Naive thymus-derived CD4-positive, alpha-beta T cell (primary cell): ENCODE measurements at regions not wholly inside any gene's neighbourhood (a gene's known extent, or its start where the extent isn't known, plus 50 kb on each side); places are given as distances from the start of the nearest gene placed in this dataset.
"Not testable (repeated sequence)": the region's sequence is repeated elsewhere in the genome, so short reads cannot be mapped to it uniquely, and the experiment has no call there.

ENCODE experiments used
- ATAC-seq: fragments of 150-1000 bp; cut with Tn5 transposase; 2 replicates; pipeline ENCODE4 v1.10.0; 2021; ENCODE audit warnings: mild to moderate bottlenecking, moderate library complexity
- CTCF ChIA-PET: fragments of 350-600 bp; sonication (Branson Sonifier 250); formaldehyde crosslinking; loops from one replicate; lab custom pipeline; 2021; ENCODE audit warnings: antibody characterized with exemption; lab: Charles Lee
- POLR2A ChIA-PET: fragments of 350-600 bp; sonication (Branson Sonifier 250); formaldehyde crosslinking; loops from one replicate; lab custom pipeline; 2021; ENCODE audit warnings: antibody characterized with exemption, inconsistent platforms; lab: Charles Lee
- DNase-seq, 9 donors: peaks; one replicate each; pipeline versions ENCODE4 v3.0.0 to v3.0.0-alpha.2; 2020 to 2022; ENCODE audit warnings: mixed read lengths in 1 of 9
- H3K27ac ChIP-seq: one replicate; pipeline ENCODE4 v1.7.0; 2013; ENCODE audit warnings: mild to moderate bottlenecking, low read depth, low read length, moderate library complexity
- H3K27me3 ChIP-seq, 2 donors: one replicate each; pipeline ENCODE4 v1.7.0; 2013; ENCODE audit warnings: low read length in 2 of 2, mild to moderate bottlenecking in 2 of 2, moderate library complexity in 2 of 2; ENCODE audit not compliant: control insufficient read depth in 2 of 2, insufficient read depth in 2 of 2
- H3K36me3 ChIP-seq, 3 experiments: 1 replicate in 2 of 3; 2 replicates in 1 of 3; pipeline ENCODE4 v1.7.0; 2013; ENCODE audit warnings: low read length in 3 of 3, mild to moderate bottlenecking in 3 of 3, moderate library complexity in 1 of 3; ENCODE audit not compliant: insufficient read depth in 3 of 3, control insufficient read depth in 2 of 3
- H3K4me1 ChIP-seq, 2 donors: one replicate each; pipeline ENCODE4 v1.7.0; 2013; ENCODE audit warnings: low read length in 2 of 2, mild to moderate bottlenecking in 2 of 2, moderate library complexity in 1 of 2; ENCODE audit not compliant: control insufficient read depth in 2 of 2, insufficient read depth in 2 of 2
- H3K4me3 ChIP-seq: 2 replicates; pipeline ENCODE4 v1.7.0; 2013; ENCODE audit warnings: mild to moderate bottlenecking, low read length
- H3K9me3 ChIP-seq, 3 experiments: 1 replicate in 2 of 3; 2 replicates in 1 of 3; pipeline ENCODE4 v1.7.0; 2013; ENCODE audit warnings: low read length in 3 of 3; ENCODE audit not compliant: control insufficient read depth in 2 of 3
- H3K27ac Mint-ChIP-seq, 9 donors: one replicate each; pipeline ENCODE4 v1.8.0; 2020 to 2022; ENCODE audit warnings: mixed read lengths in 9 of 9, mild to moderate bottlenecking in 8 of 9, moderate library complexity in 5 of 9, inconsistent platforms in 2 of 9
- H3K27me3 Mint-ChIP-seq, 5 donors: one replicate each; pipeline ENCODE4 v1.8.0; 2021 to 2022; ENCODE audit warnings: mixed read lengths in 5 of 5, mild to moderate bottlenecking in 1 of 5
- H3K36me3 Mint-ChIP-seq, 5 donors: one replicate each; pipeline ENCODE4 v1.8.0; 2020 to 2022; ENCODE audit warnings: mixed read lengths in 5 of 5, mild to moderate bottlenecking in 3 of 5, inconsistent platforms in 1 of 5
- H3K4me1 Mint-ChIP-seq, 7 donors: one replicate each; pipeline ENCODE4 v1.8.0; 2020 to 2022; ENCODE audit warnings: mixed read lengths in 7 of 7, mild to moderate bottlenecking in 3 of 7, inconsistent platforms in 1 of 7
- H3K4me3 Mint-ChIP-seq, 10 donors: one replicate each; pipeline ENCODE4 v1.8.0; 2020 to 2022; ENCODE audit warnings: mild to moderate bottlenecking in 10 of 10, mixed read lengths in 10 of 10, moderate library complexity in 6 of 10, inconsistent platforms in 2 of 10
- H3K9me3 Mint-ChIP-seq, 11 donors: one replicate each; pipeline ENCODE4 v1.8.0; 2020 to 2022; ENCODE audit warnings: mixed read lengths in 11 of 11, mild to moderate bottlenecking in 4 of 11, inconsistent platforms in 1 of 11, moderate library complexity in 1 of 11
- intact Hi-C, 2 donors: fragments of 100-400 bp; cut with micrococcal nuclease; formaldehyde crosslinking; loops; one replicate each; pipeline ENCODE4 v1.15.1; 2023

GRCh38 chr12:127829281-127830064, 437.5 kb upstream of the TMEM132C start:
- Mint-ChIP-seq H3K27ac (no peak overlapping the region), H3K27me3 (no peaks in the 10 kb centered on the region), H3K4me3 (no peak overlapping the region), H3K9me3 (peaks cover 3 to 25% (median 9%) of the 10 kb centered on the region in 11 donors), H3K36me3 (no peaks in the 10 kb centered on the region), H3K4me1 (peaks cover 0 to 3% (median 0%) of the 10 kb centered on the region in 7 donors)
- DNase-seq: no peak
- ChIA-PET POLR2A (interaction anchor here (0.5 kb wide), 1 partner anchor 73 kb away, joined by 3 read pairs; no protein-coding TSS in a partner anchor), CTCF (interaction anchor here (0.6 kb wide), 1 partner anchor 315 kb away, joined by 3 read pairs; no protein-coding TSS in a partner anchor)
- intact Hi-C loops: no loop called here
- no peaks in the 10 kb centered on the region for H3K9me3 ChIP-seq
- ATAC-seq: no peak
- H3K27ac ChIP-seq: no peak overlapping the region
- no peak overlapping the region for H3K4me3 ChIP-seq
- no peaks in the 10 kb centered on the region for H3K36me3 ChIP-seq
- H3K27me3 ChIP-seq: no peaks in the 10 kb centered on the region
- H3K4me1 ChIP-seq: no peaks in the 10 kb centered on the region

GRCh38 chr12:127830065-127830460, 436.9 kb upstream of the TMEM132C start:
- no peaks in the 10 kb centered on the region for H3K27me3 ChIP-seq
- no peak for ATAC-seq
- CTCF ChIA-PET: no interaction called here
- H3K4me1 ChIP-seq: no peaks in the 10 kb centered on the region
- Mint-ChIP-seq H3K4me1 (peaks cover 0 to 3% (median 0%) of the 10 kb centered on the region in 7 donors), H3K27ac (no peak overlapping the region), H3K9me3 (peaks cover 3 to 19% (median 7%) of the 10 kb centered on the region in 11 donors), H3K36me3 (no peaks in the 10 kb centered on the region), H3K27me3 (no peaks in the 10 kb centered on the region), H3K4me3 (no peak overlapping the region)
- H3K36me3 ChIP-seq: no peaks in the 10 kb centered on the region
- DNase-seq: no peak
- H3K9me3 ChIP-seq: no peaks in the 10 kb centered on the region
- no peak overlapping the region for H3K27ac ChIP-seq
- POLR2A ChIA-PET: no interaction called here
- intact Hi-C loops: no loop called here
- H3K4me3 ChIP-seq: no peak overlapping the region

- H3K36me3 Mint-ChIP-seq: no peaks in the 10 kb centered on the region
- ATAC-seq: no peak
- Histone ChIP-seq H3K4me3 (no peak overlapping the region), H3K4me1 (no peaks in the 10 kb centered on the region), H3K27ac (no peak overlapping the region), H3K9me3 (no peaks in the 10 kb centered on the region), H3K36me3 (no peaks in the 10 kb centered on the region), H3K27me3 (no peaks in the 10 kb centered on the region)
- H3K27me3 Mint-ChIP-seq: no peaks in the 10 kb centered on the region
- peaks cover 0 to 17% (median 6%) of the 10 kb centered on the region in 11 donors for H3K9me3 Mint-ChIP-seq
- CTCF ChIA-PET: no interaction called here
- no peak overlapping the region for H3K4me3 Mint-ChIP-seq
- H3K4me1 Mint-ChIP-seq: peaks cover 0 to 3% (median 0%) of the 10 kb centered on the region in 7 donors
- no peak for DNase-seq
- intact Hi-C loops: no loop called here
- POLR2A ChIA-PET: no interaction called here
- no peak overlapping the region for H3K27ac Mint-ChIP-seq
Observed at GRCh38 chr12:127830730-127831129, 436.2 kb upstream of the TMEM132C start.

GRCh38 chr12:127832172-127832571, 434.8 kb upstream of the TMEM132C start:
- Mint-ChIP-seq H3K27me3 (no peaks in the 10 kb centered on the region), H3K9me3 (peaks cover 0 to 13% (median 4%) of the 10 kb centered on the region in 11 donors), H3K36me3 (no peaks in the 10 kb centered on the region), H3K4me1 (no peaks in the 10 kb centered on the region), H3K4me3 (no peak overlapping the region), H3K27ac (no peak overlapping the region)
- intact Hi-C loops: no loop called here
- ChIA-PET POLR2A (no interaction called here), CTCF (no interaction called here)
- H3K9me3 ChIP-seq: no peaks in the 10 kb centered on the region
- DNase-seq (no peak), ATAC-seq (no peak)
- no peak overlapping the region for H3K27ac ChIP-seq
- no peaks in the 10 kb centered on the region for H3K4me1 ChIP-seq
- H3K4me3 ChIP-seq: no peak overlapping the region
- H3K36me3 ChIP-seq: no peaks in the 10 kb centered on the region
- H3K27me3 ChIP-seq: no peaks in the 10 kb centered on the region

- H3K36me3 Mint-ChIP-seq, CTCF ChIA-PET, intact Hi-C loops, H3K4me1 Mint-ChIP-seq, DNase-seq, H3K4me1 ChIP-seq, H3K27me3 ChIP-seq, H3K27me3 Mint-ChIP-seq, H3K4me3 Mint-ChIP-seq, H3K36me3 ChIP-seq, H3K4me3 ChIP-seq, H3K9me3 ChIP-seq, H3K27ac ChIP-seq, H3K27ac Mint-ChIP-seq, POLR2A ChIA-PET, ATAC-seq: not testable (repeated sequence)
- H3K9me3 Mint-ChIP-seq: peaks cover 0 to 17% (median 5%) of the 10 kb centered on the region in 11 donors
Observed at GRCh38 chr12:127836802-127837201, 430.2 kb upstream of the TMEM132C start.

GRCh38 chr12:127857661-127858060, 409.3 kb upstream of the TMEM132C start:
- Mint-ChIP-seq H3K27ac (no peak overlapping the region), H3K4me1 (no peaks in the 10 kb centered on the region), H3K4me3 (no peak overlapping the region), H3K9me3 (peaks cover 0 to 16% (median 10%) of the 10 kb centered on the region in 11 donors), H3K27me3 (no peaks in the 10 kb centered on the region), H3K36me3 (no peaks in the 10 kb centered on the region)
- intact Hi-C loops: no loop called here
- Histone ChIP-seq H3K4me1 (no peaks in the 10 kb centered on the region), H3K9me3 (no peaks in the 10 kb centered on the region), H3K4me3 (no peak overlapping the region), H3K27ac (no peak overlapping the region), H3K36me3 (no peaks in the 10 kb centered on the region), H3K27me3 (no peaks in the 10 kb centered on the region)
- ATAC-seq: no peak
- DNase-seq: no peak
- CTCF ChIA-PET: no interaction called here
- POLR2A ChIA-PET: no interaction called here

- no peaks in the 10 kb centered on the region for H3K27me3 Mint-ChIP-seq
- DNase-seq (no peak), ATAC-seq (no peak)
- H3K4me1 Mint-ChIP-seq: no peaks in the 10 kb centered on the region
- Histone ChIP-seq H3K27ac (no peak overlapping the region), H3K36me3 (no peaks in the 10 kb centered on the region), H3K9me3 (no peaks in the 10 kb centered on the region), H3K4me3 (no peak overlapping the region), H3K4me1 (no peaks in the 10 kb centered on the region), H3K27me3 (no peaks in the 10 kb centered on the region)
- H3K4me3 Mint-ChIP-seq: no peak overlapping the region
- no peak overlapping the region for H3K27ac Mint-ChIP-seq
- peaks cover 0 to 4% (median 0%) of the 10 kb centered on the region in 5 donors for H3K36me3 Mint-ChIP-seq
- intact Hi-C loops: no loop called here
- ChIA-PET CTCF (no interaction called here), POLR2A (no interaction called here)
- peaks cover 7 to 30% (median 17%) of the 10 kb centered on the region in 11 donors for H3K9me3 Mint-ChIP-seq
Observed at GRCh38 chr12:127860536-127860935, 406.4 kb upstream of the TMEM132C start.
